22Rv1 (cell line): ENCODE measurements at regions not wholly inside any gene's neighbourhood (a gene's known extent, or its start where the extent isn't known, plus 50 kb on each side); places are given as distances from the start of the nearest gene placed in this dataset.

Experiments used
- H3K27ac ChIP-seq: fragments of 450-650 bp; 2 replicates; pipeline ENCODE4 v1.5.1; 2017
- ZFX ChIP-seq: fragments of 450-650 bp; IDR thresholded peaks from 2 replicates; pipeline ENCODE4 v1.6.1; 2017; ENCODE audit warnings: antibody characterized with exemption, borderline replicate concordance
- TF ChIP-seq, protein P1 (sequence below): fragments of 450-650 bp; IDR thresholded peaks from 2 replicates; pipeline ENCODE4 v1.5.1; 2017; ENCODE audit warnings: mild to moderate bottlenecking

DNA sequence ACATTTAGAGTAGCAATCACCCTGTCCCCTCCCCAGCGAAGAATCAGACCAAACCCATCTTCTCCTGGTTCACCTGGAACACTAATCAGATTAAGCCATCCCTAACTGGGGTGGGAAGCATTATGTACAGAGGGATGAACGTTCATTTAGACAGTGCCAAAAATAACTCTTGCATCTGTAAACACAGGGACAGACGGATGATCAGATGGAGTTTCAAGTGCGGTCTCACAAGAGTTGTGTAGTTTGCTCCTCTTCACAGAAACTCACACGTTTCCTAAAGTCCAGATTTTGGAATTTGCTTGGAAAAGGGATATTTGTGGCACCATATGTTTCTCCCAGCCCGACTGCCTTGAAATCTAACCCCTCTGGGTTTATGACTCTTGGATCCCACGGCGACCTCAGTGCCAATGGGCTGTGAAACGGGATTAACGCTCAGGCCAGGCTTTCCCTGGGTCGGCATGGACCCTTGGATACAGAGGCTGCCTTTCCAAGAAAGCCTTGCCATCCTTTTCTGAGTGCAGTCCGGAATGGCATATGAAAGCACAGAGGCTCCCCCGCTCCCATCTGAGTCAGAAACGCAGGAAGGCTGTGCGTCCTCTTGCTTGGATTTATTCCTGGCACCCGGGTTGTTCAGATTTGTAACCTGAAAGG is 293.2 kb upstream of the HABP2 start:
- no peak overlapping the region for H3K27ac ChIP-seq
- TF ChIP-seq ZFX, result no peak
- TF ChIP-seq, protein P1, sequence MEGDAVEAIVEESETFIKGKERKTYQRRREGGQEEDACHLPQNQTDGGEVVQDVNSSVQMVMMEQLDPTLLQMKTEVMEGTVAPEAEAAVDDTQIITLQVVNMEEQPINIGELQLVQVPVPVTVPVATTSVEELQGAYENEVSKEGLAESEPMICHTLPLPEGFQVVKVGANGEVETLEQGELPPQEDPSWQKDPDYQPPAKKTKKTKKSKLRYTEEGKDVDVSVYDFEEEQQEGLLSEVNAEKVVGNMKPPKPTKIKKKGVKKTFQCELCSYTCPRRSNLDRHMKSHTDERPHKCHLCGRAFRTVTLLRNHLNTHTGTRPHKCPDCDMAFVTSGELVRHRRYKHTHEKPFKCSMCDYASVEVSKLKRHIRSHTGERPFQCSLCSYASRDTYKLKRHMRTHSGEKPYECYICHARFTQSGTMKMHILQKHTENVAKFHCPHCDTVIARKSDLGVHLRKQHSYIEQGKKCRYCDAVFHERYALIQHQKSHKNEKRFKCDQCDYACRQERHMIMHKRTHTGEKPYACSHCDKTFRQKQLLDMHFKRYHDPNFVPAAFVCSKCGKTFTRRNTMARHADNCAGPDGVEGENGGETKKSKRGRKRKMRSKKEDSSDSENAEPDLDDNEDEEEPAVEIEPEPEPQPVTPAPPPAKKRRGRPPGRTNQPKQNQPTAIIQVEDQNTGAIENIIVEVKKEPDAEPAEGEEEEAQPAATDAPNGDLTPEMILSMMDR, result no peak

DNA sequence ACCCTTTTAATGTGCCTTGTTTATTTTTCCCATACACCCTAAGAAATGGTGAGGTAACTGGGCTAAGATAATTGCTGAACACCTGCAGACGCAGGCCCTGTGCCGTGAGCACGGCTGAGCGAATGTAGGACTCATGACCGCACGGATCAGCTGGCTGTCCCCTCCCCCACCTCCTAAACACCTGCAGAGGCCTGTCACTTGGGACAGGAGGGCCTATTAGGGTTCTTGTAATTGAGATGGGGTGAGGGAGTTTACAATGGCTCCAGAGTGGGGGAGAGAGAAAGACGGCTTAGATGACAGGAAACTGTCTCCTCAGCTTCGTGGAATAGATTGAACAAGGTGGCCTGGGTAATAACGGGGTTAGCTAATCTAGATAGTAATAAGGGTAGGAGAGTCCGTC is 291.7 kb upstream of the HABP2 start:
- TF ChIP-seq, protein P1, result no peak
- no peak for TF ChIP-seq ZFX
- H3K27ac ChIP-seq, result no peak overlapping the region

DNA sequence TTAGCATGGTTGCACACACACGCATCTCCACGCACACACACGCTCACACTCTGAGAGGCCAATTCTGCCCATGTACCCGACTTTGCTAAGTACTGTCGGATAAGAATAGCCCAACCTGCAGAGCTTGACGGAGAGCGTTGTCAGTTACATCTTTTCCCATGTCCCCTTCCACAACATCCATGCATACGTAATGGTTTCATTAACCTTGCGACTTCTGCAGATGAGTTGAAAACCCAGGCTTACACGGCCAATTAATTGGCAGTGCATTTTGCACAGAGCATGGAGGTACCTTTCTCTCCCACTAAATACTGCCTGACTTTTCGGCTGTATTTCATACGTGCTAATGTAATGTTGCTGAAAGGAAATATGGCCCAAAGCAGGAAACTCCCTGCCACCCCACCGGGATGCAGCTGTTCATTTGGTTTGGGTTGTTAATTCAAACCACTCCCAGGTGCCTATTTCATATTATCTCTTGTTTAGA is 291.2 kb upstream of the HABP2 start:
- TF ChIP-seq, protein P1, result no peak
- no peak for TF ChIP-seq ZFX
- no peak overlapping the region for H3K27ac ChIP-seq

DNA sequence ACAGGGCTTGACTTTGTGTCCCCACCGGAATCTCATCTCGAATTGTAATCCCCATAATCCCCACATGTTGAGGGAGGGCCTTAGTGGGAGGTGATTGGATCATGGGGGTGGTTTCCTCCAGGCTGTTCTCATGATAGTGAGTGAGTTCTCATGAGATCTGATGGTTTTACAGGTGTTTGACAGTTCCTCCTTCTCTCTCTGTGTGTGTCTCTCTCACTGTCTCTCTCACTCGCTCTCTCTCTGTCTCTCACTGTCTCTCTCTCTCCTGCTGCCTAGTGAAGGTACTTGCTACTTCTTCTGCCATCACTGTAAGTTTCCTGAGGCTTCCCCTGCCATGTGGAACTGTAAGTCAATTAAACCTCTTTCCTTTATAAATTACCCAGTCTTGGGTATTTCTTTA is 289.8 kb upstream of the HABP2 start:
- TF ChIP-seq, protein P1, result no peak
- TF ChIP-seq ZFX, result no peak
- no peak overlapping the region for H3K27ac ChIP-seq

DNA sequence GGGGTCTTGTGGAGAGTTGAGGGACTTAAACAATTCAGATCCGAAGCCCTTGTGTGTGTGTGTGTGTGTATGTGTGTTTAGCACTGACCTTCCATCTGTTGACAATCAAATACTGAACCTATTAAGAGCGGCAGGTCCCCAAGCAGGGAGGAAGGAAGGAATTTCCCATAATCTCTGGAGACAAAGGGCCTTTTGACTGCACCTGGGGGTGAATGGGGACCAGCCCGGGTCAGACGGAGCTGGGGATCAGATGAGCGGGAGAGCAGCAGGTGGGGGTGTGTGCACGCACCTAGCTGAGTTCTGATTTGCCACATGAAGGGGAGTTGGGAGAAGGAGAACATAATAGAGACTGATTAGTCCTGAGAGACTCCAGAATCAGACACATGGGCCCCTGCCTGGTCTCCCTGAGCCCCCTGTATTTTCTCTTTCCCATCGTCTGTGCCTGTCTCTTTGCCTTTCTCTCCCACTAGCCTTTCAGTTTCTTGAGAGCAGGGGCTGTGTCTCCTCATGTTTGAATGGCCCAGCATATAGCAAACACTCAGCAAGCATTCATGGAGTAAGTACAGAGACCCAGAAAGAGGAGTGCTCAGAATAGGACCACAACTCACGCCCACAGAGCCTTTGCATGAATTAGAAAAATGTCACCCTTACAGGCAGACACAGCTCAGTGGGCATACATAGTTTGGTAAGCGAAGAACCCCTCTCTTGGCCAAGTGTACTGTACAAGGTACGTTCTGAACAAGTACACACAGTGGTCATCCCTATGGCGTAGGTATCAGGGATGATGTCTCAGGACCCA is 288.3 kb upstream of the HABP2 start:
- H3K27ac ChIP-seq, result no peak overlapping the region
- no peak for TF ChIP-seq ZFX
- TF ChIP-seq, protein P1, result no peak

DNA sequence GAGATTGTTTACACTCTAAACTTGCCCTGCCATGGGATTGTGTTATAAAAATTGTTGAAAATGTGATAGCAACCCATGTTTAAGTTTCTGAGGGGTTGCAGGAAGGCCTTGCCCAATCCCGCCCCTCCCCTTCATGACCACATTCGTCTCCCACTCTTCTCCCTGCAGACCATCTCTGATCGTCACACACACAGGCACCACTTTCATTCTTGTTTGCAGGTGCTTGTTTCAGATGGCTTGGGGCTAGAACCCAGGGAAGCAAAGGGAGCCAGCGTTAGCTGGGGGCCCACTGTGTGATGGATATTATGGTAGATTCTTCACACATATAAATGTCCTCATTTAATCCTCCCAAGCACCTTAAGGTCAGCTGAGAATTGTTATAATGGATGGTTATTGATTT is 286.7 kb upstream of the HABP2 start:
- no peak for TF ChIP-seq ZFX
- TF ChIP-seq, protein P1, result no peak
- no peak overlapping the region for H3K27ac ChIP-seq
